Uterus (tissue), 2 donors: ENCODE measurements at regions not wholly inside any gene's neighbourhood (a gene's known extent, or its start where the extent isn't known, plus 50 kb on each side); places are given as distances from the start of the nearest gene placed in this dataset.

Experiments used
- CTCF ChIP-seq, 4 experiments: fragments of 200-600 bp in 2 of 4; fragments of 450-650 bp in 2 of 4; sonication (generic) in 2 of 4; IDR thresholded peaks; one replicate each; pipeline ENCODE4 v1.5.1; 2016 to 2019; ENCODE audit warnings: antibody characterized with exemption in 4 of 4, mild to moderate bottlenecking in 2 of 4, moderate library complexity in 1 of 4
- POLR2A ChIP-seq, 2 donors: fragments of 450-650 bp; IDR thresholded peaks; one replicate each; pipeline ENCODE4 v1.6.1; 2016; ENCODE audit warnings: antibody characterized with exemption in 2 of 2, mild to moderate bottlenecking in 1 of 2, moderate library complexity in 1 of 2

- TF ChIP-seq CTCF (IDR thresholded peaks at IDR 0.05), result no peak
- no peak for TF ChIP-seq POLR2A (IDR thresholded peaks at IDR 0.05)
Observed at GRCh38 chr10:113431398-113432160, 121.3 kb upstream of the HABP2 start.
